ENCODE measurements at regions not wholly inside any gene's neighbourhood (a gene's known extent, or its start where the extent isn't known, plus 50 kb on each side); places are given as distances from the start of the nearest gene placed in this dataset.

DNA sequence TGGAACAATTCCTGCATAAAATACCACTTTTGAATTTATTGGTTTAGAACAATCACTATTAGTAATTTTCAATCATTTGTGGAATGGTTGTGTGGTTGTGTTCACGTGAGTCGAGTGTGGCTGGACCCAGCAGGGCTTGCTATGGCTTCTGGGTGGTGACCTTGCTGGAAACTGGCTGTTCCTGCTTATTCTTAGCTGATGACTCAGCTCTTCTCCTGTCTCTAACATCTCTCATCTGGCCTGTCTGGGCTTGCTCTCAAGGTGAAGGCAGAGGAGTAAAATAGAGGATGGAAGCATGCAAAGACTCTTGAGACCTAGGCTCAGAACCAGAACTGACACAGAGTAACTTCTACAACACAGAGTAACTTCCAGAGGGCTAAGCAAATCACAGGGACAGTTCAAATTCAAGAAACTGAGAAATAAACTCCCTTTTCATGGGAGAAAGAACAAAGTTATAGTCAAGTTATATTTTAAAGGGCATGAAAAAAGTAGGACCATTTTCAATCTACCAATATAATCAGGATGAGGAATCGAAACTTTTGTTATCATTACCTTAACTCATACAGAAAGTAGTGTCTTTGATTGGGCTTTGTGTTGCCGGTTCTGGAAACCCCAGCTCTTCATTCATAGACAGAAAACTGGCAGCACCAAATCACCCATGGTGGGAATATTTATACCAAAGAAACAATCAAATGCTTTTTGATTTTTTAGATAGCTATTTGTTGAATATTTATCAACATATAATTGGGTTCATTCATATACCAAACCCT lies 665.1 kb downstream of the CDH18 start:
- Histone ChIP-seq H3K27me3 (ENCODE audit: insufficient read depth, poor library complexity, severe bottlenecking) (no peaks in the 10 kb centered on the region), H3K4me3 (replicated peaks; ENCODE audit: insufficient read depth, low read length) (no peak overlapping the region), H3K27ac (replicated peaks) (no peak overlapping the region)
- TF ChIP-seq GABPA (IDR thresholded peaks at IDR 0.05; ENCODE audit: low read depth), result no peak
- TF ChIP-seq, protein P1, sequence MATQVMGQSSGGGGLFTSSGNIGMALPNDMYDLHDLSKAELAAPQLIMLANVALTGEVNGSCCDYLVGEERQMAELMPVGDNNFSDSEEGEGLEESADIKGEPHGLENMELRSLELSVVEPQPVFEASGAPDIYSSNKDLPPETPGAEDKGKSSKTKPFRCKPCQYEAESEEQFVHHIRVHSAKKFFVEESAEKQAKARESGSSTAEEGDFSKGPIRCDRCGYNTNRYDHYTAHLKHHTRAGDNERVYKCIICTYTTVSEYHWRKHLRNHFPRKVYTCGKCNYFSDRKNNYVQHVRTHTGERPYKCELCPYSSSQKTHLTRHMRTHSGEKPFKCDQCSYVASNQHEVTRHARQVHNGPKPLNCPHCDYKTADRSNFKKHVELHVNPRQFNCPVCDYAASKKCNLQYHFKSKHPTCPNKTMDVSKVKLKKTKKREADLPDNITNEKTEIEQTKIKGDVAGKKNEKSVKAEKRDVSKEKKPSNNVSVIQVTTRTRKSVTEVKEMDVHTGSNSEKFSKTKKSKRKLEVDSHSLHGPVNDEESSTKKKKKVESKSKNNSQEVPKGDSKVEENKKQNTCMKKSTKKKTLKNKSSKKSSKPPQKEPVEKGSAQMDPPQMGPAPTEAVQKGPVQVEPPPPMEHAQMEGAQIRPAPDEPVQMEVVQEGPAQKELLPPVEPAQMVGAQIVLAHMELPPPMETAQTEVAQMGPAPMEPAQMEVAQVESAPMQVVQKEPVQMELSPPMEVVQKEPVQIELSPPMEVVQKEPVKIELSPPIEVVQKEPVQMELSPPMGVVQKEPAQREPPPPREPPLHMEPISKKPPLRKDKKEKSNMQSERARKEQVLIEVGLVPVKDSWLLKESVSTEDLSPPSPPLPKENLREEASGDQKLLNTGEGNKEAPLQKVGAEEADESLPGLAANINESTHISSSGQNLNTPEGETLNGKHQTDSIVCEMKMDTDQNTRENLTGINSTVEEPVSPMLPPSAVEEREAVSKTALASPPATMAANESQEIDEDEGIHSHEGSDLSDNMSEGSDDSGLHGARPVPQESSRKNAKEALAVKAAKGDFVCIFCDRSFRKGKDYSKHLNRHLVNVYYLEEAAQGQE (IDR thresholded peaks at IDR 0.05; ENCODE audit: insufficient replicate concordance, low read depth), result no peak
- TF ChIP-seq SPI1 (IDR thresholded peaks at IDR 0.05; ENCODE audit: borderline replicate concordance, low read depth), result no peak
- TF ChIP-seq POLR2AphosphoS5 (IDR thresholded peaks at IDR 0.05; ENCODE audit: low read depth), result no peak
- TF ChIP-seq, protein P2, sequence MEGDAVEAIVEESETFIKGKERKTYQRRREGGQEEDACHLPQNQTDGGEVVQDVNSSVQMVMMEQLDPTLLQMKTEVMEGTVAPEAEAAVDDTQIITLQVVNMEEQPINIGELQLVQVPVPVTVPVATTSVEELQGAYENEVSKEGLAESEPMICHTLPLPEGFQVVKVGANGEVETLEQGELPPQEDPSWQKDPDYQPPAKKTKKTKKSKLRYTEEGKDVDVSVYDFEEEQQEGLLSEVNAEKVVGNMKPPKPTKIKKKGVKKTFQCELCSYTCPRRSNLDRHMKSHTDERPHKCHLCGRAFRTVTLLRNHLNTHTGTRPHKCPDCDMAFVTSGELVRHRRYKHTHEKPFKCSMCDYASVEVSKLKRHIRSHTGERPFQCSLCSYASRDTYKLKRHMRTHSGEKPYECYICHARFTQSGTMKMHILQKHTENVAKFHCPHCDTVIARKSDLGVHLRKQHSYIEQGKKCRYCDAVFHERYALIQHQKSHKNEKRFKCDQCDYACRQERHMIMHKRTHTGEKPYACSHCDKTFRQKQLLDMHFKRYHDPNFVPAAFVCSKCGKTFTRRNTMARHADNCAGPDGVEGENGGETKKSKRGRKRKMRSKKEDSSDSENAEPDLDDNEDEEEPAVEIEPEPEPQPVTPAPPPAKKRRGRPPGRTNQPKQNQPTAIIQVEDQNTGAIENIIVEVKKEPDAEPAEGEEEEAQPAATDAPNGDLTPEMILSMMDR (IDR thresholded peaks at IDR 0.05; ENCODE audit: insufficient read depth, low read length), result no peak
- no peak for DNase-seq (ENCODE audit: low read depth in 1 of 2, low spot score in 1 of 2)

DNA sequence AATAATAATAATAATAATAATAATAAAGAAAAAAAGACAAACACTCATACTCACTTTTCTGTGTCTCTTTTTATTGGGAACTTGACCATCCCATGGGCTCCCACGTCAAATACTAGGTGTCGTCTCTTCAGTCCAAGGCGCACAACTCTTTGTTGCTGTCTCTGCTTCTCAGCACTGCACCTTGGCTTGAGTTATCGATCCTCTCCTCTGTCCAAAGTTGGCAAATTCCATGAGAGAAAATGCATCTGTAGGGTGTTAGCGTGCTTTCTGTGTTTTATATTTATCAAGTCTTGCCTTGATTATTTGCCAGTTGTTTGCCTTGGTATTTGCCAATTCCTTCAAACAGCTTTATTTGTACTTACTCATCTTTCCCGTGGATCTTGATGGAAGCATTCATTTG lies 653.7 kb downstream of the CDH18 start:
- TF ChIP-seq SPI1 (IDR thresholded peaks at IDR 0.05; ENCODE audit: borderline replicate concordance, low read depth) (no peak), GABPA (IDR thresholded peaks at IDR 0.05; ENCODE audit: low read depth) (no peak), POLR2AphosphoS5 (IDR thresholded peaks at IDR 0.05; ENCODE audit: low read depth) (no peak)
- TF ChIP-seq, protein P2 (IDR thresholded peaks at IDR 0.05; ENCODE audit: insufficient read depth, low read length), result no peak
- TF ChIP-seq, protein P1 (IDR thresholded peaks at IDR 0.05; ENCODE audit: insufficient replicate concordance, low read depth), result no peak
- no peak for DNase-seq (ENCODE audit: low read depth in 1 of 2, low spot score in 1 of 2)
- no peaks in the 10 kb centered on the region for H3K27me3 ChIP-seq (ENCODE audit: insufficient read depth, poor library complexity, severe bottlenecking)
- H3K27ac ChIP-seq (replicated peaks), result no peak overlapping the region
- H3K4me3 ChIP-seq (replicated peaks; ENCODE audit: insufficient read depth, low read length), result no peak overlapping the region

DNA sequence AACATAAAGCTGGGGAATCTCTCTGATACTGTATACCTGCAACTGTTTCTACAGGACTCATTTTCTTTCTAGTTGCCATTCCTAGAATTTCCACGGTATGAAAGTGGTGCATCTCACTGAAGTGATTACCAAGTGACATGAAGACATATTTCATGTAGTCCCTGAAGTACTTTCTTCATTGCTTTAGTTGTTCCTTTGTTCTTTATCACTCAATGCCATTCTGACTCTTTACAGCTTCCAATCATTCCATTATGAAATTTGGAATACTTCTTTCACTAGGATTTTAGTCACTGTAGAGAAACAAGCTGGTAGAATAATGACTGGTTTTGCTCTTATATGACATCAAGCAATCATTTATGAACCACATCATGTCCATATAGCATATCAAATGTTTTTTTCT lies 645.1 kb downstream of the CDH18 start:
- Histone ChIP-seq H3K27me3 (ENCODE audit: insufficient read depth, poor library complexity, severe bottlenecking) (no peaks in the 10 kb centered on the region), H3K27ac (replicated peaks) (no peak overlapping the region), H3K4me3 (replicated peaks; ENCODE audit: insufficient read depth, low read length) (no peak overlapping the region)
- DNase-seq (ENCODE audit: low read depth in 1 of 2, low spot score in 1 of 2), result no peak
- TF ChIP-seq, protein P1 (IDR thresholded peaks at IDR 0.05; ENCODE audit: insufficient replicate concordance, low read depth), result no peak
- TF ChIP-seq GABPA (IDR thresholded peaks at IDR 0.05; ENCODE audit: low read depth) (no peak), POLR2AphosphoS5 (IDR thresholded peaks at IDR 0.05; ENCODE audit: low read depth) (no peak), SPI1 (IDR thresholded peaks at IDR 0.05; ENCODE audit: borderline replicate concordance, low read depth) (no peak)
- TF ChIP-seq, protein P2 (IDR thresholded peaks at IDR 0.05; ENCODE audit: insufficient read depth, low read length), result no peak

Data from HL-60 (cell line).